Karpas-422 (cell line): ENCODE measurements at regions not wholly inside any gene's neighbourhood (a gene's known extent, or its start where the extent isn't known, plus 50 kb on each side); places are given as distances from the start of the nearest gene placed in this dataset.
"Not testable (repeated sequence)": the region's sequence is repeated elsewhere in the genome, so short reads cannot be mapped to it uniquely, and the experiment has no call there.

ENCODE experiments used
- DNase-seq: peaks from one replicate; pipeline ENCODE4 v3.0.0-alpha.2; 2015
- H2AFZ ChIP-seq: fragments of 200-600 bp; sonication (generic); 2 replicates; pipeline ENCODE4 v1.6.1; 2014; ENCODE audit warnings: antibody characterized with exemption, low read length, mixed read lengths
- H3K27ac ChIP-seq: fragments of 200-600 bp; sonication (generic); 2 replicates; pipeline ENCODE4 v1.5.1; 2014; ENCODE audit warnings: mild to moderate bottlenecking, low read length, moderate library complexity
- H3K27me3 ChIP-seq: fragments of 200-600 bp; sonication (generic); 2 replicates; pipeline ENCODE4 v1.6.1; 2014; ENCODE audit warnings: low read length, mixed read lengths
- H3K36me3 ChIP-seq: fragments of 200-600 bp; sonication (generic); 2 replicates; pipeline ENCODE4 v1.6.1; 2014; ENCODE audit warnings: low read length, mixed read lengths; ENCODE audit not compliant: insufficient read depth
- H3K4me1 ChIP-seq: fragments of 200-600 bp; sonication (generic); 2 replicates; pipeline ENCODE4 v1.6.1; 2014; ENCODE audit warnings: mild to moderate bottlenecking, low read length, mixed read lengths
- H3K4me2 ChIP-seq: fragments of 200-600 bp; sonication (generic); 2 replicates; pipeline ENCODE4 v1.6.1; 2014; ENCODE audit warnings: low read length, low read depth, mild to moderate bottlenecking; ENCODE audit not compliant: poor library complexity, severe bottlenecking
- H3K4me3 ChIP-seq: fragments of 200-600 bp; sonication (generic); 2 replicates; pipeline ENCODE4 v1.5.1; 2014; ENCODE audit warnings: mild to moderate bottlenecking, antibody characterized with exemption, low read length, mixed read lengths
- H3K79me2 ChIP-seq: fragments of 200-600 bp; sonication (generic); 2 replicates; pipeline ENCODE4 v1.6.1; 2014; ENCODE audit warnings: mild to moderate bottlenecking, low read length, mixed read lengths
- H3K9ac ChIP-seq: fragments of 200-600 bp; sonication (generic); 2 replicates; pipeline ENCODE4 v1.6.0; 2014; ENCODE audit warnings: low read length
- H3K9me2 ChIP-seq: fragments of 200-600 bp; sonication (generic), shearing (Covaris generic); replicated peaks from 2 replicates; pipeline ENCODE4 v1.6.0; 2014; ENCODE audit warnings: mild to moderate bottlenecking, low read length, moderate library complexity; ENCODE audit not compliant: insufficient read depth
- H3K9me3 ChIP-seq: fragments of 300-700, 200-600 bp; sonication (generic); 2 replicates; pipeline ENCODE4 v1.6.1; 2014; ENCODE audit warnings: low read length, mixed read lengths
- H4K20me1 ChIP-seq: fragments of 200-600 bp; sonication (generic); 2 replicates; pipeline ENCODE4 v1.6.1; 2014; ENCODE audit warnings: mild to moderate bottlenecking, antibody characterized with exemption, low read length, low read depth; ENCODE audit not compliant: insufficient read depth

GRCh38 chr6:10316373-10316721 lies 98.5 kb downstream of the TFAP2A start:
- Histone ChIP-seq H3K9ac (no peak overlapping the region), H2AFZ (no peak overlapping the region), H3K4me2 (no peak overlapping the region)

GRCh38 chr6:10315658-10316372 lies 99.1 kb downstream of the TFAP2A start:
- no peaks in the 10 kb centered on the region for H4K20me1 ChIP-seq
- DNase-seq, result no peak
- H3K9me3 ChIP-seq, result no peaks in the 10 kb centered on the region
- H3K4me3 ChIP-seq, result no peak overlapping the region
- H3K36me3 ChIP-seq, result no peaks in the 10 kb centered on the region
- no peak overlapping the region for H3K27ac ChIP-seq
- no peak overlapping the region for H3K9ac ChIP-seq
- no peak overlapping the region for H2AFZ ChIP-seq
- no peaks in the 10 kb centered on the region for H3K27me3 ChIP-seq
- no peaks in the 10 kb centered on the region for H3K9me2 ChIP-seq
- no peaks in the 10 kb centered on the region for H3K4me1 ChIP-seq
- no peak overlapping the region for H3K4me2 ChIP-seq
- H3K79me2 ChIP-seq, result no peaks in the 10 kb centered on the region

More at GRCh38 chr6:10316373-10316721, 98.5 kb downstream of the TFAP2A start:
- no peaks in the 10 kb centered on the region for H3K9me3 ChIP-seq
- H3K27ac ChIP-seq, result no peak overlapping the region
- H3K9me2 ChIP-seq, result no peaks in the 10 kb centered on the region
- no peak for DNase-seq
- H3K4me3 ChIP-seq, result no peak overlapping the region
- H4K20me1 ChIP-seq, result no peaks in the 10 kb centered on the region
- no peaks in the 10 kb centered on the region for H3K79me2 ChIP-seq
- no peaks in the 10 kb centered on the region for H3K36me3 ChIP-seq
- H3K27me3 ChIP-seq, result no peaks in the 10 kb centered on the region
- no peaks in the 10 kb centered on the region for H3K4me1 ChIP-seq

GRCh38 chr6:10315034-10315433 lies 99.8 kb downstream of the TFAP2A start:
- Histone ChIP-seq H3K4me1 (no peaks in the 10 kb centered on the region), H3K27me3 (no peaks in the 10 kb centered on the region), H3K36me3 (no peaks in the 10 kb centered on the region), H3K9me3 (no peaks in the 10 kb centered on the region), H3K4me2 (no peak overlapping the region), H3K9me2 (no peaks in the 10 kb centered on the region), H3K79me2 (no peaks in the 10 kb centered on the region), H4K20me1 (no peaks in the 10 kb centered on the region), H3K27ac (no peak overlapping the region), H3K9ac (no peak overlapping the region), H3K4me3 (no peak overlapping the region), H2AFZ (no peak overlapping the region)
- DNase-seq, result no peak

- no peak overlapping the region for H3K4me2 ChIP-seq
- H3K27ac ChIP-seq, result no peak overlapping the region
- no peaks in the 10 kb centered on the region for H3K79me2 ChIP-seq
- H4K20me1 ChIP-seq, result no peaks in the 10 kb centered on the region
- H3K36me3 ChIP-seq, result no peaks in the 10 kb centered on the region
- no peaks in the 10 kb centered on the region for H3K27me3 ChIP-seq
- H2AFZ ChIP-seq, result no peak overlapping the region
- no peaks in the 10 kb centered on the region for H3K9me3 ChIP-seq
- H3K9me2 ChIP-seq, result no peaks in the 10 kb centered on the region
- no peak for DNase-seq
- no peaks in the 10 kb centered on the region for H3K4me1 ChIP-seq
- no peak overlapping the region for H3K9ac ChIP-seq
- H3K4me3 ChIP-seq, result no peak overlapping the region
These were observed 100.5 kb downstream of the TFAP2A start for GRCh38 chr6:10314163-10314955.

GRCh38 chr6:10313799-10314162 lies 101.1 kb downstream of the TFAP2A start:
- no peak for DNase-seq
- no peaks in the 10 kb centered on the region for H3K36me3 ChIP-seq
- no peaks in the 10 kb centered on the region for H3K4me1 ChIP-seq
- H4K20me1 ChIP-seq, result no peaks in the 10 kb centered on the region
- no peak overlapping the region for H3K27ac ChIP-seq
- no peak overlapping the region for H2AFZ ChIP-seq
- no peaks in the 10 kb centered on the region for H3K79me2 ChIP-seq
- no peaks in the 10 kb centered on the region for H3K27me3 ChIP-seq
- no peaks in the 10 kb centered on the region for H3K9me2 ChIP-seq
- no peaks in the 10 kb centered on the region for H3K9me3 ChIP-seq
- no peak overlapping the region for H3K4me3 ChIP-seq
- no peak overlapping the region for H3K9ac ChIP-seq
- no peak overlapping the region for H3K4me2 ChIP-seq

- Histone ChIP-seq H2AFZ (no peak overlapping the region), H3K4me3 (no peak overlapping the region)
These were observed 102.4 kb downstream of the TFAP2A start for GRCh38 chr6:10312445-10312844.

GRCh38 chr6:10311546-10312405 lies 103.1 kb downstream of the TFAP2A start:
- not testable (repeated sequence) for H3K27me3 ChIP-seq, H3K9me2 ChIP-seq, H3K4me3 ChIP-seq, DNase-seq, H3K4me2 ChIP-seq, H3K36me3 ChIP-seq, H3K27ac ChIP-seq, H3K4me1 ChIP-seq, H3K9ac ChIP-seq, H3K9me3 ChIP-seq, H3K79me2 ChIP-seq, H4K20me1 ChIP-seq, H2AFZ ChIP-seq

More at GRCh38 chr6:10312445-10312844, 102.4 kb downstream of the TFAP2A start:
- no peak for DNase-seq
- Histone ChIP-seq H3K36me3 (no peaks in the 10 kb centered on the region), H3K9me2 (no peaks in the 10 kb centered on the region), H3K79me2 (no peaks in the 10 kb centered on the region), H4K20me1 (no peaks in the 10 kb centered on the region), H3K4me2 (no peak overlapping the region), H3K9ac (no peak overlapping the region), H3K4me1 (no peaks in the 10 kb centered on the region), H3K27ac (no peak overlapping the region), H3K9me3 (no peaks in the 10 kb centered on the region), H3K27me3 (no peaks in the 10 kb centered on the region)

- DNase-seq, result no peak
- no peaks in the 10 kb centered on the region for H3K9me3 ChIP-seq
- no peaks in the 10 kb centered on the region for H3K79me2 ChIP-seq
- H3K36me3 ChIP-seq, result no peaks in the 10 kb centered on the region
- H3K9ac ChIP-seq, result no peak overlapping the region
- H3K27me3 ChIP-seq, result no peaks in the 10 kb centered on the region
- no peak overlapping the region for H3K4me2 ChIP-seq
- H4K20me1 ChIP-seq, result no peaks in the 10 kb centered on the region
- H3K4me3 ChIP-seq, result no peak overlapping the region
- H3K9me2 ChIP-seq, result no peaks in the 10 kb centered on the region
- H3K4me1 ChIP-seq, result no peaks in the 10 kb centered on the region
- H2AFZ ChIP-seq, result no peak overlapping the region
- H3K27ac ChIP-seq, result no peak overlapping the region
These were observed 104.0 kb downstream of the TFAP2A start for GRCh38 chr6:10310826-10311225.
